ENCODE measurements at regions not wholly inside any gene's neighbourhood (a gene's known extent, or its start where the extent isn't known, plus 50 kb on each side); places are given as distances from the start of the nearest gene placed in this dataset.
"Not testable (repeated sequence)": the region's sequence is repeated elsewhere in the genome, so short reads cannot be mapped to it uniquely, and the experiment has no call there.

GRCh38 chr7:37549076-37549931 lies 100.6 kb upstream of the ELMO1 start:
- DNase-seq: no peak

GRCh38 chr7:37550426-37550825 lies 101.8 kb upstream of the ELMO1 start:
- no peak for DNase-seq

- no peak for DNase-seq
Observed at GRCh38 chr7:37550872-37551271, 102.2 kb upstream of the ELMO1 start.

GRCh38 chr7:37552030-37552429 lies 103.4 kb upstream of the ELMO1 start:
- no peak for DNase-seq

GRCh38 chr7:37552439-37552838 lies 103.8 kb upstream of the ELMO1 start:
- DNase-seq: not testable (repeated sequence)

GRCh38 chr7:37555528-37555927 lies 106.9 kb upstream of the ELMO1 start:
- DNase-seq: no peak

- DNase-seq: no peak
Observed at GRCh38 chr7:37557571-37558209, 109.0 kb upstream of the ELMO1 start.

- DNase-seq: no peak
Observed at GRCh38 chr7:37558320-37559096, 109.8 kb upstream of the ELMO1 start.

GRCh38 chr7:37570145-37570544 lies 113.4 kb upstream of the GPR141 start:
- DNase-seq: no peak

- no peak for DNase-seq
Observed at GRCh38 chr7:37571806-37572205, 111.8 kb upstream of the GPR141 start.

- peak; percentile 4 for DNase-seq
Observed at GRCh38 chr7:37577412-37577811, 106.2 kb upstream of the GPR141 start.

GRCh38 chr7:37577901-37578300 lies 105.7 kb upstream of the GPR141 start:
- DNase-seq: no peak

- DNase-seq: peak; percentile 11
Observed at GRCh38 chr7:37578350-37578749, 105.2 kb upstream of the GPR141 start.

GRCh38 chr7:37580376-37580775 lies 103.2 kb upstream of the GPR141 start:
- no peak for DNase-seq

GRCh38 chr7:37584651-37585463 lies 98.7 kb upstream of the GPR141 start:
- DNase-seq: not testable (repeated sequence)

- DNase-seq: no peak
Observed at GRCh38 chr7:37590824-37591223, 92.7 kb upstream of the GPR141 start.

GRCh38 chr7:37592366-37592765 lies 91.2 kb upstream of the GPR141 start:
- no peak for DNase-seq

GRCh38 chr7:37594602-37595001 lies 89.0 kb upstream of the GPR141 start:
- DNase-seq: no peak

GRCh38 chr7:37598824-37599223 lies 84.7 kb upstream of the GPR141 start:
- no peak for DNase-seq

GRCh38 chr7:37601321-37601720 lies 82.2 kb upstream of the GPR141 start:
- DNase-seq: no peak

GRCh38 chr7:37604078-37604477 lies 79.5 kb upstream of the GPR141 start:
- no peak for DNase-seq

- DNase-seq: not testable (repeated sequence)
Observed at GRCh38 chr7:37617406-37617805, 66.2 kb upstream of the GPR141 start.

GRCh38 chr7:37633048-37633447 lies 50.5 kb upstream of the GPR141 start:
- no peak for DNase-seq

Measured in DMS53 (cell line).